ENCODE measurements at regions not wholly inside any gene's neighbourhood (a gene's known extent, or its start where the extent isn't known, plus 50 kb on each side); places are given as distances from the start of the nearest gene placed in this dataset.

DNA sequence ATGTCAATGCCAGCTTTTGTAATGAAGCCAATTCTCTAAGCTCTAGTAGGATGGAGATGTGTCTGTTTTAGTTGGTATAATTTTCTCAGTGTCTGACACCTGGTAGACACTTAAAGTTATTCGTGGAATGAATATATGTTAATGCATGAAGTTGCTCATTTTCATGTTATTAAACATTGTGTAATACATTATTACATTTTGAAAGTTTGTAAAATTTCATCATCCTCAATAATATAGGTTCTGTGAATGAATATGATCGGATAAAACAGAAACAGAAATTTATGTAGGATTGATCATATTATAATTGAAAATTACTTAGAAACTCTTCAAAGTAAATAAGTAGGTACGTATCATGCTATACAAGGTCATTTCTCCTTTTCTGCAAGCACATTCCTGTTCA, 625.3 kb downstream of the PLA2G4A start:
- DNase-seq = no peak

DNA sequence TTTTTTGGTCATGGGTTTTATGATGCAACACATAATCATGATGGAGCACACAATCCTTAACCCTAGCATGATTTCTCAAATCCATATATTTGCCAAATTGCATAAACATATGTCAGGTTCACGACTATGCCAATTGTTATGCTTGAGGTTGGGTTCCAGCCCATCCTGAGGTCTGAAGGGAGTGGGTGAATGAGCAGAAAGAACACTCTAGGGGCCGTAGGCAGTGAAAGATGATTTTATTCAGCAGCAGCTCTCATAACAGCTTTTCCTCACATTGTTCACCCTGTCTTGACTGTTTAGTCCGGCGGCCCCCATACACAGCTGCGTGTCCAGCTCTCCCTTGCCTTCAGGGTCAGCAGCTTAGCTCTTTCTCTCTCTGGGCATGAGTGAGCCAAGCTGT, 627.7 kb downstream of the PLA2G4A start:
- no peak for DNase-seq

DNA sequence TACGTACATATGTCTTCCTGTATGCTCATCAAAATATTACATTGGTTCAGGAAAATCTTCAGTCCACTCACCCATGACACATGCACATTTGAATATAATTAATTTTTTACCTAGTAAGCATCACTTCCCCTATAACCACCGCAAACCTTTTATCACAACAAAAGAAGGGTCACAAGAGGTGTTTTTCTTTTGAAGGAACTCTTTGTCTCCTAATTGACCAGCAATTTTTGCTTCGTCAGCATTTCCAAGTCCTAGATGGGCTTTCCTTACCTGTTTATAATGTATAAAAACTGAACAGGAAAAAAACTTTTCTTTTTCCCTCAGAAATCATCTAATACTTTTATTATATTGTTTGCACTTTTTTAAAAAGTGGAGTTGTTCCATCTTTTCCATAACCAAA, 631.3 kb downstream of the PLA2G4A start:
- no peak for DNase-seq

- no peak for DNase-seq
Observed at GRCh38 chr1:187464320-187464719, 635.6 kb downstream of the PLA2G4A start.

DNA sequence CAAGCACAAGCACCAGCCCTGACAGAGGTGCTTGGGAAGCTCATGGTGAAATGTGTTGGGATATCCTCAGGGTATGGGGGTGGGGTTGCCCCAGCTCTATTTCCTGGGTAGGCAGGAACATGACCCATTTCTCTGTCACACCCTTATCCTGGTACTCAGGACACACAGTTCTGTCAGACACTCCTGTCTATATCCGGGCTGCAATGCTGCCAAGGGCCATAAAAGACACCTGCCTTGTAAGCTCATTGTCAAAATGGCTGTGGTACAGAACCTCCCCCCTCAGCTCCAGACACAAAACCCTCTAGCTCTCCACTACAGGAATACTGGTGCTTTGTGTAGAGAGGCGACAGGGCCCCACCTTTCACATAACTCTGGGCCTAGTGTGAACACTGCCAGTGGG, 636.7 kb downstream of the PLA2G4A start:
- no peak for DNase-seq

DNA sequence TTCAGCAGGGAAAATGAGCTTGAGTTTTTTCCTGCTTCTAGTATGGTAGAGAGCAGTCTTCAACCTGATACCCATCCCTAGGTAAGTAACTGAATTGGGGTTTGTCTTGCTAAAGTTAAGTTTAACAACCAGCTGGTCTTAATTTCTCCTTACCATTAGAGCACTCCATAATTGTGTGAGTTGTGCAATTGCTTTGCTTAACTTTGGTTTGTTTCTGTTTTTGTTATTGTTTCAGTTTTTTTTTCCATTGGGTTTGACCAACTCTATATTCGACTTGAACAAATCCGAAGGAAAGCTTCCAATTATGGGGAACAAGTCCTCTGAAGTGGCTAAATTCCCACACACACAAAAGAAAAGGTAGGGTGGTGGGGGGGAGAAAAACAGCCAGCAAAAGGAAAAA, 641.1 kb downstream of the PLA2G4A start:
- DNase-seq = no peak

GRCh38 chr1:187471555-187471954, 642.8 kb downstream of the PLA2G4A start:
- no peak for DNase-seq

GRCh38 chr1:187474336-187474735, 645.6 kb downstream of the PLA2G4A start:
- no peak for DNase-seq

GRCh38 chr1:187476671-187477070, 647.9 kb downstream of the PLA2G4A start:
- no peak for DNase-seq

- DNase-seq = no peak
Observed at GRCh38 chr1:187477103-187477502, 648.4 kb downstream of the PLA2G4A start.

DNA sequence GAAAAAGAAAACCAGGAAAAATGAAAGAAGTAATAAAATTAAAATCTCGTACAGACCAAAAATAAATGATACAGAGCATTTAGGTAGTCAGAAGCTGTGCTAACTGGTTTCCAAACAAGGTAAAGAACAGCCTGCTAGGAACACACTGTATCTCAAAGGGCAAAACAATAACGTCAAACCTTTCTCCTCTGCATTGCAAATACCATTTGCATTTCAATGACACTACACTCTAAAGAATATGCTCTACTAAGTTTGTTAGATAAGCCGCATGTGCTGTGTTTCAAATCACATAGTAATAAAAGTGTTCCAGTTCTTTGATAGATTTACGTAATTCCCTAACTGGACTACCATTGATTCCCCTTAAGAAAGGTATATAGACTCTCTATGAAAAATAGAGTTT, 648.8 kb downstream of the PLA2G4A start:
- no peak for DNase-seq

- peak; percentile 18 for DNase-seq
Observed at GRCh38 chr1:187481581-187482148, 652.9 kb downstream of the PLA2G4A start.

DNA sequence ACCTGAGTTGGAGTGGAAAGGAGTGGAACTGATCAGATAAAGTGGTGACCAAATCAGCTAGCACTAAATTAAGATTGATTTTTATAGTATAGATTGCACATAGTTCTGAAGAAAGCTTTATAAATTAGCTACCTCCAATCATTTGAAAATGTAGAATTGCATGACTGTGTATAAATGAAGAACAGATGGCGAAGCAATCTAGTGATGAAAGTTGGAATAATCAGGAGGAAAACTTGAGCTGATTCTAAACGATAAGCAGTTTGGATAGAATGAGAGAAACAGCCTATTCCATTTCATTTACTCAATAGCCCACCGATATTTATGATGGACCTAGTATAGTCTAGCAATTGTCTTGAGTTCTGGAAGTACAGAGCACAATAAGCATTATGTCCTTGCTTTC, 661.5 kb downstream of the PLA2G4A start:
- no peak for DNase-seq

DNA sequence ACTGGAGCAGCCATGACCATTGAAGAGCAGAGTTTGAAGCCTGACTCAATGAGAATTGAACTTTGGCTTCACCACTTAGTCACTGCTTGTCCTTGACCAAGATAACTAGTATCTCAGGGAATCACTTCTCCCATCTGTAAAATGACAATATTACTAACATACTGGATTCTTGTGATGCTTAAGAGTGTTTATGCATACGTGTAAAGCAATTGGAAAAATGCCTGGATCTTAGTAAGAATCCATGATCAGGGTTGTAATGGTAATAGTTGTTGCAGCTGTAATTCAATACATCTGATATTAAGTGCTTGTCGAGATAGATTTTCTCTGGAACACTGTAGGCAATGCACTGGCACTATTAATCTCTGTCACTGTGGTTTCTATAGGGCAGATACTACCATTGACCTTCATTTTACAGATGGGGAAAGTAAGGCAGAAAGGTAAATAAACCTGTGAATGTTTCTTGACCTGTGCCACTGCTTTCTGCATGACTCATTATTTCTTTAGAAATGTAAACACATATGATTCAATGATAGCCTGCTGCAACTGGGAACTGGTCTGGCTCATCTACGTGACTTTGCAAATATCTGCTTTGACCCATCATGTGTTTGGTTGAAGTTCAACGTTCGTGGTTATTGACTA, 662.5 kb downstream of the PLA2G4A start:
- no peak for DNase-seq

DNA sequence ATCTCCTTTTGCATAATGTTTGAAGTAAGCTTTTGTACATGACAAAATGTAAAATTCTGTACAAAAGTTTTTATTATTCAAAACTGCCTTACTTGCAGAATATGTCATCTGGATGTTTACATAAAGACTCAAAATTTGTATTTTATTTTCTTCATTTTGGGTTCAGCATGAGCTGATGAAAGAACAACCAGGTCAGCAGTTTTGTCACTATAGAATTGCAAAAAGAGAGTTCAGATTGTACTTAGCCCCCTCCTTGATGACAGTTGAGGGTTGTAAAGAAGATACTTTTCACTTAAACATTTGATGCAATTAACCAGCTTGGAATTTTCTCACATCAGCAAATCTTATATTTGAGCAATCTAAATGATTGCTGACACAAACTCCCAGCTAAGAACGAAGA, 669.3 kb downstream of the PLA2G4A start:
- no peak for DNase-seq

GRCh38 chr1:187504779-187505178, 676.0 kb downstream of the PLA2G4A start:
- no peak for DNase-seq

DNA sequence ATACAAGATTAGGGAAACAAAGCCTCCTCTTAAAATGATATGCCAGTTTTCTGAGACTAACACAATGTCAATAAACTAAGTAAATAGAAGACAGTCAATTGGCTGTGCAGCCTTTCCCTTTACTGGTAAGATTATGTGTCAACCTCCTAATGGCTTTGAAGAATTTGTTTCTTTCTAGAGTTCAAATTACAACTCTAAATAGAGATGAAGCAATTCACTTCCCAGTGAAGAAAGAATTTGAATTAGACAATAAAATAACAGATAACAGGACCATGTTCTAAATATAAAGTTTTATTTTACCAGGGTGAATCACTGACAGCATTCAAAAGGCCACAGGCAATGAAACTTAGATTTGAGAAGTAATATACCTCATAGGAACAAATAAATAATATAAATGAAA, 680.3 kb downstream of the PLA2G4A start:
- DNase-seq = no peak

DNA sequence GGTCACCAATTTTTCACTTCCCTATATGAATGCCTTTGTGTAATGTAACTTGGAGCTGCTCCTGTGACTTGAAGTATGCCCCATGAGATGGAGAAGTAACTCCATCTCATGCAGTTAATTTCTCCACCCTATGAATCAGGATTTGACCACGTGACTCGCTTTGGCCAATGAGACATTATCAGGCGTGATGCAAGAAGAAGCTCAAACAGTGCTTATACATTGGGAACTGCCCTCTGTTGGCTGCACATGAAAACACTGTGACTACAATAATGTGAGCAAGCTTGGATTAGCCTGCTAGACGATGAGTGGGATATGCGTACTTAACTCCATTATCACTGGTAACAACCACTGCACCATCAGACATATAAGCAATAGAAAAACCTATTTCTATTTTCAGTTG, 684.4 kb downstream of the PLA2G4A start:
- no peak for DNase-seq

GRCh38 chr1:187514110-187514509, 685.4 kb downstream of the PLA2G4A start:
- no peak for DNase-seq

DNA sequence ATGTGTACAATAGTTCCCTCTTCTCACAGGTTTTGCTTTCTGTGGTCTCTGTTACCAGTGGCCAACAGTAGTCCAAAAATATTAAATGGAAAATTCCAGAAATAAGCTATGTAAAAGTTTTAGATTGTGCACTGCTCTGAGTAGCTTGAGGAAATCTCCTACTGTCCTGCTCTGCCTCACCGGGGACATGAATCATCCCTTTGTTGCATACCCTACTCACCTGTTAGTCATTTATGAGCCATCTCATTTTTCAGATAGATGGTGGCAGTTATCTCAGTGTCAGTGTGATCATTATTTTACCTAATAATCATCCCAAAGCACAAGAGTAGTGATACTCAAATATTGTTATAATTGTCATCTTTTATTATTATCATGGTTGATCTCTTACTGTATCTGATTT, 688.1 kb downstream of the PLA2G4A start:
- no peak for DNase-seq

GRCh38 chr1:187517546-187517945, 688.8 kb downstream of the PLA2G4A start:
- no peak for DNase-seq

DNA sequence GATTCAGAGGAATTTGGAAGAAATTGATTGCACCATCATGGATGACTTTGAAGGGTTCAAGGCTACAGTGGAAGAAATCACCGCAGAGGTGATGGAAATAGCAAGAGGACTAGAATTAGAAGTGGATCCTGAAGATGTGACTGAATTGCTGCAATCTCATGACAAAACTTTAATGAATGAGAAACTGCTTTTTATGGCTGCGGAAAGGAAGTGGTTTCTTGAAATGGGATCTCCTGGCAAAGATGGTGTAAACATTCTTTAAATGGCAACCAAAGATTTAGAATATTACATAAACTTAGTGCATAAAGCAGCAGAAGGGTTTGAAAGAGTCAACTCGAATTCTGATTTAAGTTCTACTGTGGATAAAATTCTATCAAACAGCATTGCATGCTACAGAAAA, 698.6 kb downstream of the PLA2G4A start:
- DNase-seq = no peak

DNA sequence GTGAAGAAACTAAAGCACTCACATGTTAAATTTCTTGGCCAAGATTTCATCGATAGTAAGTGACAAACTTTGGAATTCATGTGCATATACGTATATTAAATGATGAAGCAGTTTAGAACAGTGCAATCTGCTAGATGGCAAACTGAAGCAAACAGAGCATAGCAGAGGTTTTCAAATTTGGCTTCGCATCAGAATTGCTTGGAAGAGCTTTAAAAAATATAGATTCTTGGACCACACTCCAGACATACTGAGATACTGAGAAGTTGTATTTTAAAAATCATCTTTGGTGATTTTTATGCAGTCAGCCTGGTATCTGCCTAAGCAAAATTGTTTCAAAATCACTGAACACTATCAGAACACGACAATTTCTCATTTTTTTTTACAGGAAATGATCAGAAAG, 709.2 kb downstream of the PLA2G4A start:
- DNase-seq = no peak

GRCh38 chr1:187549540-187549939, 720.8 kb downstream of the PLA2G4A start:
- no peak for DNase-seq

- no peak for DNase-seq
Observed at GRCh38 chr1:187551061-187551460, 722.3 kb downstream of the PLA2G4A start.
